Keratinocyte (primary cell): ENCODE measurements at regions not wholly inside any gene's neighbourhood (a gene's known extent, or its start where the extent isn't known, plus 50 kb on each side); places are given as distances from the start of the nearest gene placed in this dataset.

Experiments
- DNase-seq: peaks from one replicate; pipeline ENCODE4 v3.0.0-alpha.2; 2011; ENCODE audit warnings: low read depth, missing footprints, low spot score
- FAIRE-seq: peaks from 2 replicates; lab custom pipeline; 2011; peaks lifted over from hg19 to GRCh38; lab: Jason Lieb, UNC
- H2AFZ ChIP-seq: 2 replicates; pipeline ENCODE4 v1.6.0; 2012; ENCODE audit warnings: low read length, control low read depth, inconsistent platforms; ENCODE audit not compliant: control insufficient read depth
- H3K27ac ChIP-seq: 2 replicates; pipeline ENCODE4 v1.5.1; 2011; ENCODE audit warnings: low read length; ENCODE audit not compliant: control insufficient read depth, insufficient read depth
- H3K27me3 ChIP-seq: 3 replicates; pipeline ENCODE4 v1.6.0; 2011; ENCODE audit warnings: low read length; ENCODE audit not compliant: control insufficient read depth, insufficient read depth; ENCODE audit errors: extremely low read depth
- H3K36me3 ChIP-seq, 2 experiments: 2 replicates in 1 of 2; 3 replicates in 1 of 2; pipeline ENCODE4 v1.5.1; 2011; ENCODE audit warnings: low read length in 2 of 2, mild to moderate bottlenecking in 1 of 2; ENCODE audit not compliant: control insufficient read depth in 2 of 2, insufficient read depth in 2 of 2; ENCODE audit errors: extremely low read depth in 1 of 2
- H3K4me1 ChIP-seq: 3 replicates; pipeline ENCODE4 v1.5.1; 2011; ENCODE audit warnings: low read length; ENCODE audit not compliant: control insufficient read depth, insufficient read depth; ENCODE audit errors: extremely low read depth
- H3K4me2 ChIP-seq: 3 replicates; pipeline ENCODE4 v1.6.0; 2011; ENCODE audit warnings: low read depth, low read length; ENCODE audit not compliant: control insufficient read depth, insufficient read depth; ENCODE audit errors: extremely low read depth
- H3K4me3 ChIP-seq, 3 experiments: fragments of 200-600 bp in 1 of 3; sonication (generic) in 1 of 3; 2 replicates in 2 of 3; 3 replicates in 1 of 3; pipeline ENCODE4 v1.5.1; 2011 to 2016; ENCODE audit warnings: low read length in 3 of 3, mild to moderate bottlenecking in 3 of 3, control low read depth in 2 of 3, inconsistent platforms in 1 of 3, low read depth in 1 of 3, mixed read lengths in 1 of 3, mixed run types in 1 of 3, moderate library complexity in 1 of 3; ENCODE audit not compliant: control insufficient read depth in 2 of 3, insufficient read depth in 2 of 3; ENCODE audit errors: extremely low read depth in 1 of 3
- H3K79me2 ChIP-seq: 2 replicates; pipeline ENCODE4 v1.6.0; 2012; ENCODE audit warnings: low read length; ENCODE audit not compliant: control insufficient read depth, insufficient read depth
- H3K9ac ChIP-seq: 3 replicates; pipeline ENCODE4 v1.6.0; 2011; ENCODE audit warnings: low read length; ENCODE audit not compliant: control insufficient read depth, insufficient read depth; ENCODE audit errors: extremely low read depth
- H3K9me1 ChIP-seq: 3 replicates; pipeline ENCODE4 v1.6.0; 2011; ENCODE audit warnings: low read length; ENCODE audit not compliant: control insufficient read depth, insufficient read depth; ENCODE audit errors: extremely low read depth
- H3K9me3 ChIP-seq: 2 replicates; pipeline ENCODE4 v1.5.1; 2012; ENCODE audit warnings: low read depth, low read length; ENCODE audit not compliant: control insufficient read depth
- H4K20me1 ChIP-seq: 3 replicates; pipeline ENCODE4 v1.6.0; 2011; ENCODE audit warnings: low read length; ENCODE audit not compliant: control insufficient read depth, insufficient read depth; ENCODE audit errors: extremely low read depth
- CTCF ChIP-seq, 3 experiments: IDR thresholded peaks in 1 of 3; conservative IDR thresholded peaks in 1 of 3; optimal IDR thresholded peaks in 1 of 3; 2 replicates in 2 of 3; 3 replicates in 1 of 3; pipeline versions ENCODE3 to v1.5.1; 2011; ENCODE audit warnings: low read length in 3 of 3, mild to moderate bottlenecking in 3 of 3, moderate library complexity in 2 of 3, control low read depth in 1 of 3, inconsistent platforms in 1 of 3; ENCODE audit not compliant: insufficient read depth in 2 of 3; ENCODE audit errors: extremely low read depth in 1 of 3
- EZH2 ChIP-seq: IDR thresholded peaks from one replicate; pipeline ENCODE4 v1.6.1; 2012; ENCODE audit warnings: inconsistent platforms, mild to moderate bottlenecking, low read length, moderate library complexity
- dilution Hi-C: fragments of 300-500 bp; cut with MboI; formaldehyde crosslinking; loops from one replicate; pipeline ENCODE4 v1.7.0; 2020; ENCODE audit warnings: low sequenced_read_pairs; ENCODE audit not compliant: extremely low pct_ligation_motif_present

- Histone ChIP-seq H3K4me1 (peaks cover 10% of the 10 kb centered on the region), H3K27ac (no peak overlapping the region), H3K79me2 (no peaks in the 10 kb centered on the region), H3K27me3 (no peaks in the 10 kb centered on the region), H3K36me3 (no peaks in the 10 kb centered on the region), H4K20me1 (no peaks in the 10 kb centered on the region), H3K9me3 (no peaks in the 10 kb centered on the region), H3K4me2 (no peak overlapping the region), H2AFZ (no peak overlapping the region), H3K4me3 (no peak overlapping the region), H3K9ac (no peak overlapping the region), H3K9me1 (no peaks in the 10 kb centered on the region)
- no peak for DNase-seq
- dilution Hi-C loops, result no loop called here
- FAIRE-seq, result no peak
- TF ChIP-seq EZH2, result no peak
- no peak for TF ChIP-seq CTCF (optimal IDR thresholded peaks at IDR 0.05 in 1 of 3, IDR thresholded peaks at IDR 0.05 in 1 of 3, conservative IDR thresholded peaks at IDR 0.05 in 1 of 3; ENCODE audit: extremely low read depth in 1 of 3, insufficient read depth in 2 of 3, low read length in 3 of 3)
These were observed 141.6 kb upstream of the CYP1B1 start for GRCh38 chr2:38217401-38218188.

- no peak for FAIRE-seq
These were observed 140.9 kb upstream of the CYP1B1 start for GRCh38 chr2:38216886-38217285.

More at GRCh38 chr2:38216886-38217285, 140.9 kb upstream of the CYP1B1 start:
- Histone ChIP-seq H3K9me1 (no peaks in the 10 kb centered on the region), H3K9me3 (no peaks in the 10 kb centered on the region), H2AFZ (no peak overlapping the region), H3K36me3 (no peaks in the 10 kb centered on the region), H3K27me3 (no peaks in the 10 kb centered on the region), H3K79me2 (no peaks in the 10 kb centered on the region), H3K9ac (no peak overlapping the region), H3K4me3 (no peak overlapping the region), H3K4me2 (no peak overlapping the region), H3K27ac (no peak overlapping the region), H3K4me1 (peaks cover 10% of the 10 kb centered on the region), H4K20me1 (no peaks in the 10 kb centered on the region)
- no peak for DNase-seq
- dilution Hi-C loops, result no loop called here
- TF ChIP-seq EZH2 (no peak), CTCF (optimal IDR thresholded peaks at IDR 0.05 in 1 of 3, IDR thresholded peaks at IDR 0.05 in 1 of 3, conservative IDR thresholded peaks at IDR 0.05 in 1 of 3; ENCODE audit: extremely low read depth in 1 of 3, insufficient read depth in 2 of 3, low read length in 3 of 3) (no peak)
